Gastroesophageal sphincter (tissue), 3 donors: ENCODE measurements at regions not wholly inside any gene's neighbourhood (a gene's known extent, or its start where the extent isn't known, plus 50 kb on each side); places are given as distances from the start of the nearest gene placed in this dataset.
"Not testable (repeated sequence)": the region's sequence is repeated elsewhere in the genome, so short reads cannot be mapped to it uniquely, and the experiment has no call there.

Experiments used
- CTCF ChIP-seq, 4 experiments: fragments of 200-600 bp in 2 of 4; fragments of 450-650 bp in 2 of 4; sonication (generic) in 1 of 4; IDR thresholded peaks; one replicate each; pipeline ENCODE4 v1.5.1; 2017 to 2019; ENCODE audit warnings: antibody characterized with exemption in 4 of 4, mild to moderate bottlenecking in 2 of 4, moderate library complexity in 2 of 4
- EP300 ChIP-seq: sonication (generic); formaldehyde crosslinking; IDR thresholded peaks from one replicate; pipeline ENCODE4 v1.6.1; 2017; ENCODE audit warnings: antibody characterized with exemption, mild to moderate bottlenecking
- POLR2A ChIP-seq, 2 donors: fragments of 450-650 bp; IDR thresholded peaks; one replicate each; pipeline ENCODE4 v1.6.1; 2017; ENCODE audit warnings: antibody characterized with exemption in 2 of 2, mild to moderate bottlenecking in 2 of 2, moderate library complexity in 1 of 2
- POLR2AphosphoS5 ChIP-seq: sonication (generic); formaldehyde crosslinking; IDR thresholded peaks from one replicate; pipeline ENCODE4 v1.6.1; 2017; ENCODE audit warnings: antibody characterized with exemption

GRCh38 chr15:101961263-101961662, 149.3 kb downstream of the OR4F15 start:
- TF ChIP-seq CTCF (IDR thresholded peaks at IDR 0.05); POLR2A (IDR thresholded peaks at IDR 0.05); POLR2AphosphoS5; EP300: not testable (repeated sequence)
